NCI-H1417 (cell line): ENCODE measurements at regions not wholly inside any gene's neighbourhood (a gene's known extent, or its start where the extent isn't known, plus 50 kb on each side); places are given as distances from the start of the nearest gene placed in this dataset.

Experiments
- DNase-seq, 3 experiments: peaks; one replicate each; lab custom pipeline; 2025; lab: John Stamatoyannopoulos, UW

DNA sequence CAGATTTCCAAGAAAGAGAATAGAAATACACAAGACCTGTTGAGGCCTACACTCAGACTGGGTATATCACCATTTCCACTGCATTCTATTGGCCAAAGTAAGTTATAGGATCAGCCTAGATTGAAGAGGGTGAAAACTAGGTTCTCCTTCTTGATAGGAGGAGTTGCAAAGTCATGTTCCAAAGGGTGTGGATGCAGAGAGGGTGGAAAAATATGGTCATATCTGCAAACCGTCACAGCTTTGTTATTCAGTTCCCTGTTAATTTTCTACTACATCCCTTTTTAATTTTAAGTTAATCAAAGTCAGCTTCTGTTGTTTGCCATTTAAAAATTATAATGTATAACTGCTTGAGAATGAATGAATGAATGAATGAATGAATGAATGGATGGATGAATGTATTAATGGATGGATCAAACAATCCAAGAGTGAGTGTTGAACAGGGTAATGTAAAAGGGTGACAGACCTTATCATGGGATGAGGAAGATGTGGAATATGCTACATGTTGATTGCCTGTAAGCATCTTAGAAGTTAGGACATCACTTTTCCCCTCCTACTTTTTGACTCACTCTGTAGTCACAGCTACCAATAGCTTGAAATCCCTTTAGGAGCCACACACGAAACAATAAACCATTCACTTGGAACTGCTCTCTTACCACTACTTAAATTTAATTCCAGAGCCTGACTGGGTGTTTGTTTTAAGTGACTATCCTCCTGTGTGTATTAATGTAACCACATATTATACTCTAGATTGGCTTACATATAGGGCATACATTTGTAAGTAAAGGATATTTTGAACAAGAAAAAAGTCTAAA lies 121.5 kb downstream of the CCDC34 start:
- no peak for DNase-seq

DNA sequence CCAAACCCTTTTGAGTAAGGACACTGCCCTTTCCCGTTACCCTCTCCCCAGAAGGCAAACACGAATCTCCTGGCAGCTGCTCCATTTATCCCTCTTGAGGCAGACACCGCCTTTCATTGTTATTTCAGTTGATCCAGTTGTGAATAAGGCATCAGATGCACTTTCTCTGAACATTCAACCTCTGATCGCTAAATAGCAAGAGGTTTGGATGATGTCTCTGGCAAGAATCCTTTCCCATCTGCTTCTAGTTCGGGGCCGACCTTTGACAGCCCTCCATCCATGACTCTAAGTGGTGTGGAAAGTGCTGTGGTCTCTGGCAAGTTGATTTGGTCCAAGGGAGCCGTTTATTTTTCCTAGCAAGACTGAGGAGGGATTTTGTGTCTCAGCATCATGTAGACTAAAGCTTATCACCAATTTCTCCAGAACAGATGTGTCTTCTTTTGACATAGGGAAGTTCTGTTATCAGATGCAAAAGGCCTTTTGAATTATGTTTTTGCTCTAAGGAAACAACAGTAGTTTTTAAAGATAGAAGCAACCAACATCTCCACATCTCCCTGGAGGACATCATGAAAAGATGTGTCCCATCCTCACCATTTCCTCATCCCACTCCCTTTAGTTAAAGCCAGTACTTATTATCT lies 123.6 kb downstream of the CCDC34 start:
- DNase-seq: peak in 1 of 3 experiments; percentile 15

GRCh38 chr11:27238811-27239210 lies 124.2 kb downstream of the CCDC34 start:
- DNase-seq: no peak

GRCh38 chr11:27237643-27238042 lies 125.4 kb downstream of the CCDC34 start:
- DNase-seq: no peak

DNA sequence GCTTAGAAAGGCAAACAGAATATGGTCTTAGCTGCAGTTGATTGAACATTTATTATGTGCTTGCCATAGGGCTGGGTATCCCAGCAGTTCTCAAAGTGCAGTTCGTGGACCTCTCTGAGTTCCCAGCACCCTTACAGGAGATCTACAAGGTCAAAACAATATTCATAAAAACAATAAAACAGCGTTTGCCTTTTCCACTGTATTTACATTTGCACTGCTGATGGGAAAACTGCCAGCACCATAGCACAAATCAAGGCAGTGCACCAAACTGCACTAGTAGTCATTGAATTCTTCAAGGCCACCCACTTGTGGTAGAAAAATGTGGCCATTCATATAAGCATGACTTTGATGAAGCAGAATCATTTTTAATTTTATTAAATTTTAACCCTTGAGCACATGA lies 128.1 kb downstream of the CCDC34 start:
- no peak for DNase-seq

DNA sequence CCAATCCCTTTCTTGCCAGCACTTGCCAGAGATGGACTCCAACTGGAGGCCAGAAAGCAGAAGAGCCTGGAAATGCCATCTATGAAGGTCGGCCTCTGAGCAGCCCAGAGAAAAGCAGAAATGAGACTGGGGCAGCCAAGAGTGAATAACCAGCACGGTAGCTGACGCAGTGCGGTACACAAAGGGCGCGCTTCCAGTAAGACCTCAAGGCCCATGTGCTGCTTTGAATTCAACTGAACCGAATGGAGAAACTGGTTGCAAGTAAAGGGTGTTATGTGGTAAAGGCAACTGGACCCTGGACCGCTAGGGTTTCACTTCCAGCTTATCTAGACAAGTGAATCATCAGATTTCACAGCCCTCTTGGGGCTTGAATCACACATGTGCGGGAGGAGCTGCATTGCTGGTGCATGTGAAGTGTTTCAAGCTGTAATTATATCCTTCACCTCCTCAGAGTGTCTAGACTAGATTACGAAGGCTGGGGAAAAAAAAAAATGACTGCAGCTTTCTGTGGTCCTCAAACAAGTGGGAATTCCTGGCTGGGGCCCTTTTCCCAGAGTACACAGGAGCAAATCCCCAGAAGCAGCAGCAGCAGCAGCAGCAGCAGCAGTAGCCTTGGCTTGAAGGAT lies 128.9 kb downstream of the CCDC34 start:
- DNase-seq: peak; percentile 32 to 96 (median 85)

GRCh38 chr11:27233654-27234042 lies 129.4 kb downstream of the CCDC34 start:
- no peak for DNase-seq

DNA sequence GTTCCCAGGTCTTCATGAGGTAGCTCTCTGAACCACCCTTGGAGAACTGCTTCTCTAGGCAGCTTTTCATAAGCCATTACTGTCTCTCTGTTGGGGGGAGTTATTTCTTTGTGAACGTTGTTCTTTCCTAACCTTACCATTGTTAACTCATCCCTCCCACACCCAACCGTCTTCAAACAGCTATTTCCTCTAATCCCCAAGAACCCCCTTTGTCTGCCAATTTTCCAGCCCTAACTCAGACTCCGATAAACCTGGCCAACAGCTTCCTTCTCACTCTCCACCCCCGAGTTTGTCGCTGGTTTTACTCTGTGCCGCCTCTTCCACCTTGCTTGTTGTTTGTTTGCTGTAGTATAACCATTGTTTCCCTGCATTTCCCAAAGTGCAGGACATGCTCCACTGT lies 131.5 kb downstream of the CCDC34 start:
- no peak for DNase-seq

- DNase-seq: no peak
Observed at GRCh38 chr11:27230192-27230572, 132.8 kb downstream of the CCDC34 start.

DNA sequence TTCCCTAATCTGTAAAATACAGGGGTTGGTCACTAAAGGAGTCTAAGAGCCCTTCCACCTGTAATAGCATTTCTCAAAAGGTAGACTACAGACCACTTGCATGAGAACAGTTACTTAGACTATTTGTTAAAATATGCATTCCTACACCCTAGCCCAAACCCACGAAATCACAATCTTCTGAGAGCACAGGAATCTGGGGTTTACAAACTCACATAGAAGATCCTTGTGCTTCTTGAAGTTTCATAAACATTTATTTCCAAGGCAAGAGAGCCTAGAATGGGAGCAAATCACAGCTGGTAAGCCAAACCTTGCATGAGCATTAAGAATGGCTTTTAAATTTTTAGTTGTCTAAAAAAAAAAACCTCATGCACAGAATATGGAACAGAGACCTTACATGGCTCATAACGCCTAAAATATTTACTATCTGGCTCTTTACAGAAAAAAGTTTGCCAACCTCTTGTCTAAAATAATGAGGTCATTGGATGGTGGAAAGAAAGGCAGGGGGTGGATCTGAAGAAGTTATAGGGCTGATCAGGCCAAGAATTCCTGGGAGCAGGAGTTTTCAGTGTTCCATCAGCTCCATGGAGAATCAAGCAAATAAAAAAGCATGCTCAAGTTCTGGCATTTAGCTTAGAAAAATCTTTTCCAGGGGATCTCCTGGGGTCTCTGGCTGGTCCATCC lies 133.4 kb downstream of the CCDC34 start:
- no peak for DNase-seq

- DNase-seq: no peak
Observed at GRCh38 chr11:27228906-27229290, 134.1 kb downstream of the CCDC34 start.

- DNase-seq: peak; percentile 44 to 75 (median 74)
Observed at GRCh38 chr11:27228232-27228905, 134.6 kb downstream of the CCDC34 start.

GRCh38 chr11:27227736-27228135 lies 135.3 kb downstream of the CCDC34 start:
- DNase-seq: peak; percentile 39 to 75 (median 52)

DNA sequence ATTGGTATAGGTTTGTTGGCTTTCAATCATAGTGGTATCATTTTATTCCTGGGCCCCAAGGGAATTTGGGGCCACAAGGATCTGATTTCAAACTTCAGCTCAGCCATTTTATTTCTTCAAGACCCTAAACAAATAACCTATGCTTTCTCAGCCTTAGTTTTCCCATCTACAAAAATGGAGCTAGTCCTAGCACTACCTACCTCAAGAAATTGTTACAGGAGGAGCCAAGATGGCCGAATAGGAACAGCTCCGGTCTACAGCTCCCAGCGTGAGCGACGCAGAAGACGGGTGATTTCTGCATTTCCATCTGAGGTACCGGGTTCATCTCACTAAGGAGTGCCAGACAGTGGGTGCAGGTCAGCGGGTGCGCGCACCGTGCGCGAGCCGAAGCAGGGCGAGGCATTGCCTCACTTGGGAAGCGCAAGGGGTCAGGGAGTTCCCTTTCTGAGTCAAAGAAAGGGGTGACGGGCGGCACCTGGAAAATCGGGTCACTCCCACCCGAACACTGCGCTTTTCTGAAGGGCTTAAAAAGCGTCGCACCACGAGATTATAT lies 143.5 kb downstream of the CCDC34 start:
- peak; percentile 10 to 38 (median 16) for DNase-seq

DNA sequence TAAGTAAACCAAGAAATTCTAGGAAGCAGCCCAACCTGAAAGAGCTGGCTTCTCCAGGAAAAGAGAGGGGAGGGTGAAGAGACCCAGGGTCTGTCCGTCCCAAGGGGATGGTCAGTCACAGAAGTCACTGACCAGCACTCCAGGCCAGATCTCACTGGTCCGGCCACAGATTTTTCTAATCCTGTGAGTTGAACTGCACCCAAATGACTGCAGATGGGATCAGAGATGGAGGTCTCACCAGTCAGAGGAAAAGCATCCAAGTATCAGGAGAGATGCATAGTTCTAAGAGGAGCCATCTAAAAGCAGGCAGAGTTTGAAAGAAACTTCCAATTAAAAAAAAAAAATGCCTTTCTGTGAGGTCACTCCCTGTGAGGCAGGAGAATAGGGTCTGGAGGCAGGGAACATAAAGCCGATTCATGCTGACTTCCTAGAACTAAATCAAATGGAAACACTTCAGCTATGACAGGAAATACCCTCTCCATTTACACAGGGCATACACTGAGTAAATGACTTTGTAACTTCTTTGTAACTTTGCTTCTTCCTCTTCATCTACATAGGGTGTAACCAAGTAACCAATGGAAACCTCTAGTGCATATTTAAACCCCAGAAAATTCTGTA lies 144.5 kb downstream of the CCDC34 start:
- peak in 1 of 3 experiments; percentile 17 for DNase-seq

GRCh38 chr11:27217948-27218420 lies 145.0 kb downstream of the CCDC34 start:
- no peak for DNase-seq

DNA sequence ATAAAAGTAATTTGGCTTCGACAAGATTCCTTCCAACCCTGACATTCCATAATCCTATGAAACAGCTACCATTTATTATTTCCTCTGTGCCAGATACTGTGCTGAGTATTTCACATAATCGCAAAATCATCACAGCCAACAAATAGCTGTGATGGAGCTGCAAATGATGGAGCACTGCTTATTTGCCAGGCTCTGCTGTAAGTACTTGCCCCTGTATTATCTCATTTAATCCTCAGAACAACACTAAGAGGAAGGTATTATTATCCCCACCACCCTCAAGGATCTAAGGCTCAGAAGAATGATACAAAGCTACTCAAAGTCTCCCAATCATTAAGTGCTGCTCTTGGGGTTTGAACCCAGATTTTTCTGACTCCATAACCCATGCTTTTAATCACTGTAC lies 145.5 kb downstream of the CCDC34 start:
- DNase-seq: no peak

GRCh38 chr11:27216270-27217149 lies 146.5 kb downstream of the CCDC34 start:
- peak in 1 of 3 experiments; percentile 54 for DNase-seq

DNA sequence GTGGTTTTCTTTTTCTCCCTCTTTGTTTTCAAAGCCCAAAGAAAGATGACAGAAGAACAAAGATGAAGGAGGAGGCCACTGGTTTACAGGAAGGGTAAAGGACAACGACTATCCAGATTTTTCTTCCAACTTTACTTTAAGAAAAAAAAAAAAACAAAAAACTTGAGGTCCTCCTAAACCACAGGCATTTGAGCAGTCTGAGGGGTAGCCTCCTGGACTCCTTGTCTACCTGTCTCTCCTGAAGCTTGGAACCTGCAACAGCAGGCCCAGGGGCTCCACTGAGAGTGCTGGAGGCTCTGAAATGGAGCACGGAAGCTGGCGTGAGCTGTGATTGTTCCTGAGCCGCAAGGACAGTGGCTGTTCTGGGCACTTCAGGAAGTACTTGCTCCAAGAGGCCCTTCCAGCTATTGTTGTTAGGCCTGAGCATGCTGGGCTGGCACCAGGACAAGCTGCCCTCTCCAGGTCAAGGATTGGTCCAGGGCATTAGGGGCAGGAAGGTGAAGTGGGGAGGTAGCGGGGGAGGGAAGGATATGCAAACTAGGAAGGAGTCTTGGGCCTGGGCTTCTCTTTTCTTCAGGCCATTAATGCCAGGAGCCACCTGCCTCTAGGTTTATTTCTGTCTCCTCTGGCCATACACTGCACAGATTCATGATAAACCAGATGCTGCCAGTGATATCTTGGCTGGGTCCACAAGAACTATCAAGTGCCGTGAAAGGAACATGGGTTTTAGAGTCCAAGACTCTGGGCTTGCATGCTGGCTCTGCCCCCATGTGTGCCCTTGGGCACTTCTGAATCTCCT lies 147.3 kb downstream of the CCDC34 start:
- DNase-seq: peak in 2 of 3 experiments; percentile 48 to 53
